Stimulated activated CD4-positive, alpha-beta T cell treated with anti-CD3 and anti-CD28 coated beads, TNF-alpha, amount 100 ng/mL, for 4 hours (primary cell): ENCODE measurements at regions not wholly inside any gene's neighbourhood (a gene's known extent, or its start where the extent isn't known, plus 50 kb on each side); places are given as distances from the start of the nearest gene placed in this dataset.
"Not testable (repeated sequence)": the region's sequence is repeated elsewhere in the genome, so short reads cannot be mapped to it uniquely, and the experiment has no call there.

Experiments used
- DNase-seq, 3 experiments: peaks; one replicate each; pipeline ENCODE4 v3.0.0-alpha.2; 2020; ENCODE audit warnings: low read depth in 3 of 3

DNA sequence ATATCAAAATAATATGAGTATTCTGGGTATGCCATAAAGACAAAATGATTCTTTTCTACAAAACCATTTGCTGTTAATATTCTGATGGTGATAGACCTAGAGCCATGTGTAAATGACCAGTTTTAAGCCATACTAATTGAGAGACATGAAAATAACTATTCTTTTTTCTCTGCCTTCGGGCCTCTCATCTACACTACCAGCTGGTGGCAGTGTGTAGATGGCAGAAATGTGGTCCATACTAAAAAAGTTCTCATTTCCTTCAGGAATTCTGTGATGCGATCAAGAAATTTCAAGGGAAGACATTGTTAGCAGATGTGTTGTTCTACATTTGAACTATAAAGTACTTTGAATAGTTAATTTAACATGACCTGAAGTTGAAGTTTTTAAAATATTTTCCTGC is 485.2 kb downstream of the TRIB2 start:
- no peak for DNase-seq

DNA sequence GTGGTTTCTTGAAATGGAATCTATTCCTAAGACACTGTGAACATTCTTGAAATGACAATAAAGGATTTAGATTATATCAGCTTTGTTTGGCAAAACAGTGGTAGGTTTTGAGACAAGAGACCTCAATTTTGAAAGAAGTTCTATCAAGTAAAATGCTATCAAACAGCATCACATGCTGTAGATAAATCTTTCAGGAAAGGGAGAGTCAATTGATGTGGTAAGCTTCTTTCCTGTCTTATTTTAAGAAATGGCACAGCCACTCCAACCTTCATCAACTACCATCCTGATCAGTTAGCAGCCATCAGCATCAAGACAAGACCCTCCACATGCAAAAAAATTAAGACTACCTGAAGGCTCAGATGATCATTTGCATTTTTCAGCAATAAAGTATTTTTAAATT is 495.4 kb downstream of the TRIB2 start:
- DNase-seq, result no peak

DNA sequence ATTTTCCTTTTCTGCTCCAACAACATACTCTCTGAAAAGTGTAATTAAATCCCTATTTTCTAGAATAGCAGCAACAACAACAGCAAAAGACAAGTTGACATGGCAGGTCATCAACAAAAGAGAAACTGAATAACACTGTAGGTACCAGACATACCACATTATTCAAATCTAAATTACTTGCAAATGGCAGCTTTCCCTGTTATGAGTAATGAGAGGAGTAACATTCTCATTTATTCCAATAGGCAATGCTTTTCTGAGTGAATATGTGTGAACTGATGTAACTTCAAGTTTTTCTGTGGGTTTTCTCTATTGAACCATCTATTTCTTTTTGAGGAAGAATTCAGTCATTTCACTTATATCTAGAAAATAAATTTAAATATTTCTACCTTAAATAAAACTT is 501.5 kb downstream of the TRIB2 start:
- DNase-seq, result no peak

DNA sequence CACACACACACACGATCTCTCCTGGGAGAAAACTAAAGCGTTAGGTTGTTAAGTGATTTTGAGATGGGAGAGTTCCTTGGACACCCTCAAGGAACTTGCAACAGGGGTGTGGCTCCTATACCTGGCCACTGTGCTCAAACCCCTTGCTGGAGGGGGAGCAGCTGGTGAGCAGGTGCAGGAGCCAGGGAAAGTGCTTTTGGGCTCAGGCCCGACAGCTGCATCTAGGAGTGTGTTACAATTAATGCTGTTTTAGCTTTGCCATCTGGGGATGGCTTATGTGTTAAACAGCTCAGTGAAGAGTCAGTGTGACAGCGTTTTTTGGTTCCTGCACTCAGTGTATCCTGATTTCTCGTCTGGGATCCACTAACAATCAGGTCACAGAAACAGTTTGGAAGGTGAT is 510.8 kb downstream of the TRIB2 start:
- DNase-seq, result no peak

DNA sequence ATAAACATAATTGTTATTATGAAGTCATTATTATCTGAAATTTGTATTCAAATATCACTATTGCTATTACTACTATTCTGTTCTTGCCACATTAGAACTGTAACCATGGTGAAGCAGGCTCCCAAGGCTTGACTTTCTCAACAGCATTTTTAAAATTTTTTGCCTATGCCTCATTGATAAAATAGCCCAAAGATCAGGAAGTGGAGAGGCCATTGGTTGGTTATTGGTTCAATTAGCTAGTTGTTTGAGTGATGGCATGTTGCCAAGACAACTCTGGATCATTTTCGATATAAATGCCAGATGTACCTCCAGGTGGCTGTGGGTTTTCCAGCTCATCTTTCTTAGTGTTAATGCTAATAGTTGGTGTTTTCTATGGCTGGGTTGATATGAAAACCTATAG is 513.5 kb downstream of the TRIB2 start:
- no peak for DNase-seq

DNA sequence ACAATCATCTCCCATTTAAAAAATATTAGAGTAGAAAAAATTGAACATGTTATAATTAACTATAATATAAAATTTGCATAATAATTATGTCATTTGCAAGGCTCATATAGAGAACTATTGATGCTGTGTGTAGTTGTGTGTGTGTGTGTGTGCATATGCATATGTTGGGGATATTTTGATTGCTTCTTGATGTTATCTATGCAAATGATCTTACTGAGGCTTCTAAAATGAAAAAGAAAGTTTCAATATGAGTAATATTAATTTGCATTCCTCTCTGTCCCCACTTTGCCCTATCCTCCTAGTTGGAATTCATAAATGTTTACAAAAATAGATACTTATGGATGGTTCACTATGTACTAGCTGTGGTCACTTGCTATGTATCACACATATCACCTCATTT is 523.3 kb downstream of the TRIB2 start:
- no peak for DNase-seq

DNA sequence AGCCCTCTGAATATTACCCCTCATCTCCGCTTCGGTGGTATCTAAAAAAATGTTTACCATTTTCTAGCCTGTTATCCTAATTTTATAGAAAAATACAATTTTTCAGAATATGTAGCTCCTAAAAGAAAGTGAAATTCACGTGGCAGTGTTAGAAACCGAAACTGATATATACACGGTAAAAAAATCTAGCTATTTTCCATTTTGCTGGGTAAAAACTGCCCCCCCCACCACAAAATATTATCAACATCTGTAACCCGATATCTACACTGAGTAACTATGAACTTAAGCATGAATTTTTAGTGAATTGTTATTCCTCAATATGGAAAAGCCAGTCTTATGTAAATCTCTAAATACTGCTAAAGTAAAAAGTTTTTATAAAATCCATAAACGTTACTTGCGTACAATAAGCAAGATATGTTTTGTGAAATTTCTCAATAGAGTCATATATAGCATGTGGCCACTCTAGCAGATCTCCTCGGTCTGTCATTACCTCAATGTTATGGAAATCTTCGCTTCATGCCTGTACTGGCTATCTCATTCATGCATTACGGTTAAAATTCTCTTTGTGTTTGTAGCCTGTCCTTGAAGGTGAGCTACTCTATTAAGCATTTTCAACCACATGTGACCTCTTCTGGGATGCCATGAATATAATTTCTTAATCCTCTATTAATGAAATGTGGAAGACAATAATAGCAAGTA is 524.2 kb downstream of the TRIB2 start:
- DNase-seq, result no peak

DNA sequence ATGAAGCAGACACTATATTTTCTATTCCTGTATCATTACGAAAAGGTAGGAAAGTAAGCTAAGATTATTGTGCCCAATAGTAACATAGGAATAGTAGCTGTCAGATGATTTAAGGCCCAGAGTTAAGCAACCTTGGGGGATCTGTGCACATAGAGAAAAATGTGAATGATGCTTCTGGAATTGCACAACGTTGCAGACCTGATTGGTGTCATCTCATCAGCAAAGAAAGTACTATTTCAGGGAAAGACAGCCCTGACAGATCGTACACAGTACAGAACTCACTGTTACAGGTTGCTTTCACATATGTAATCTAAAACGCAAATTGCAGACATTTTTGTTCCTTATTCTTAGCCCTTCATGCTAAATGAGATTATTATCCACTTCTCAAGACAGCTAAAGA is 535.9 kb downstream of the TRIB2 start:
- DNase-seq, result no peak

DNA sequence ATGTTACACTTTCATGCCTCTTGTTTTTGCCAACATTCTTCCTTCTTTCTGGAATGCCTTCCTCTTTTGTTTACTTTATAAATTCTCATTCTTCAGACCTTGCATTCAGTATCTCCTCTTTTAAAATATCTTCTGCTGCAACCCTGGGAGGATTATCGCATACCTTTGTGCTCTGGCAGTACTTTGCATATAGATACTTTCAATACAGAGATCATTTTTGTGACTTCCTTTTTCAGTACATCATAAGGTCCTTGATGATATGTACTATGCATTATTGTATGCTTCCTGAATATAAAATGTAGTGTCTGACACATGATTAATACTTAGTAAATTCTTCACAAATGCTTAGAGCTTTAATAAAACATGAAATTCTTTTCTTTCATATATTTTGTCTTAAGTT is 538.7 kb downstream of the TRIB2 start:
- no peak for DNase-seq

DNA sequence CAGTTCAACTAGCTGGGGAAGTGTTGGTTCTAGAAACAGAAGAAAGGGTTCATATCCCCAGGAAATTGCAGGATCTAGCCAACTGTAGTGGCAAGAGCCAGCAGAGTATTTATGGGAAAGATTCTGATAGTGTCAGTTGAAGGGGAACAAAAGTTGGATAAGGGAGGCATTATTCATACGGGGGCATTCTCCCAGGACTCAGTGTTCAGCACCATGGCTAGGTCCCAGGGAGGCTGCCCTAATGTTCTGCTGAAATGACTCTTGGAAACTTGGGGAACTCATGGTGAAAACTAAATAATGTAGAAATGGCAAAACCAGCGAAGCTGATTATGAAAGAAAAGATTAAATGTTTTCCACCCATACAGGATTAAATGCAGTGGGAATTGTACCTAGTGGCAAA is 543.7 kb downstream of the TRIB2 start:
- DNase-seq, result no peak

DNA sequence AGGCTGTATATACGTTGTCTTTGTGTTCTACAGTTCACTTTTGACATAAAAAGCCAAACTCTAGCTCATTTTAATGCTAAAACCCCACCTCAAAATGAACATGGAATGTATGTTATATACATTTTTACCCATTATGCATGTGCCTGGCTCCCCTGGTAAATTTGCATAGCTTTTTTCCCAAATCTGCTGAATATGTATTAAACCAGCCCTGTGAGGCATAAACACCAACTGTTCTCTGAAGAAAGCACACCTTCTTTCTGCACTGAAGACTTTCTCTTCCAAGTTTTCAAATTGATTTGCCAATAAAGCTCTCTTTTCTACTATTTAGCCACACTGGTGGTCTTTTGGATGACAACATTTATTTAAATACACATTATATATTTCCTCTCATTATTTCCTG is 549.4 kb downstream of the TRIB2 start:
- DNase-seq, result no peak

DNA sequence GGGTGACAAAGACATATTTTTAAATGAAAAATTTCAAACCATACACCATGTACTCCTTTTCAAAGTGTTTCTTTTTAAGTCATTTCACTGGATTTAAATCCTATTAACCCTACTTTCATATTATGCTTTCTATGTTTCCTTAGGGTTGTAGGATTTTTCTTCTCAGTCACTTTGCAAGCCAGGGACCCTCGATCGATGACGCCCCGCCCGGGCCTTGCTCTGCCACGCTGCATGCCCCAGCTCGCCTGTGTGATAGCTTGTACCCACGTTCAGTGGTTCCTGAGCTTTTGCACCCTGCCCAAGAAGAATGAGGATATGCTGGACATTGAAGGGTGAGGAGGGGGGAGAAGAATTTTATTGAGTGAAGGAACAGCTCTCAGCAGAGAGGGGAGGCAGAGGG is 568.0 kb downstream of the TRIB2 start:
- no peak for DNase-seq

DNA sequence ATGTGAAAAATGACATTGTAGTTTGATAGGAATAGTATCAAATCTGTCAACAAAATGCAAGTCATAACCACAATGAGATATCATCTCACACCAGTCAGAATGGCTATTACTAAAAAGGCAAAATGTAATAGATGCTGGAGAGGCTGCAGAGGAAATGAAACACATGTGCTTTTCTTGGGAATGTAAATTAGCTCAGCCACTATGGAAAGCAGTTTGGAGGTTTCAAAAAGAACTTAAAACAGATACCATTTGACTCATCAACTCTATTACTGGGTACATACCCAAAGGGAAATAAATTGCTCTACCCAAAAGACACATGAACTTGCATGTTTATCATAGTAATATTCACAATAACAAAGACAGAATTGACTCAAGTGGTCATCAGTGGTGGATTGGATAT is 572.6 kb downstream of the TRIB2 start:
- no peak for DNase-seq

DNA sequence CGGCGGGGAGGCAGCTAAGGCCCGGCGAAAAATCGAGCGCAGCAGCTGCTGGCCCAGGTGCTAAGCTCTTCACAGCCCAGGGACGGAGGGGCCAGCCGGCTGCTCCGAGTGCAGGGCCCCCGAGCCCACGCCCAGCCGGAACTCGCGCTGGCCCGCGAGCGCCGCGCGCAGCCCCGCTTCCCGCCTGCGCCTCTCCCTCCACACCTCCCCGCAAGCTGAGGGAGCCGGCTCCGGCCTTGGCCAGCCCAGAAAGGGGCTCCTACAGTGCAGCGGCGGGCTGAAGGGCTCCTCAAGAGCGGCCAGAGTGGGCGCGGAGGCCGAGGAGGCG is 591.7 kb downstream of the TRIB2 start:
- DNase-seq, result not testable (repeated sequence)

DNA sequence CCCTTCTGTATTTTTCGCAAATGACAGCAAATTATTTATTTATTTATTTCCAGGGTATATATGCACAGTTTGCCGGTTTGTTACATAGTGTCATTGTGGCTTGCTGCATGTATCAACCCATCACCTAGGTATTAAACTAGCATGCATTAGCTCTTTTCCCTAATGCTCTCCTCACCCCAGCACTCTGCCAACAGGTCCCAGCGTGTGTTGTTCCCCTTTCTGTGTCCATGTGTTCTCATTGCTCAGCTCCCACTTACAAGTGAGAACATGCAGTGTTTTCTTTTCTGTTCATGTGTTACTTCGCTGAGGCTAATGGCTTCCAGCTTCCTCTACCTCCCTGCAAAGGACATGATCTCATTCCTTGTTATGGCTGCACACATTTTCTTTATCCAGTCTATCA is 592.3 kb downstream of the TRIB2 start:
- no peak for DNase-seq

DNA sequence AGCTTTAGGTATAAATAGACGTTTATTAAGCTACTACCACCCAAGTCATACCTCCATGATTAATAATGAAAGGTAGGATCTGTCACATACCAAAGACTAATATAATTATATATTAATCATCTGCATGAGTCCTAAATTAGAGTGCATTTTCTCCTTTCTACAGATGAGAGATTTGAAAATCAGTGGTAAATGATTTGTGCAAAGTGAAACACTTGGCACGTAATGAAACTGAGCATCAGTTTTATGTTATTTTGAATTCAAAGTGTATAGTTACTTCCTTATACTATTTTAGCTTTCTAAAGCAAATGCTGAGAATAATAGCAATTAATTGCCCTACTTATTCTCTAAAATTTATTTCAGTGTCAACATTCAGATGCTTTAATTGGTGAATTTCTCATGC is 615.3 kb downstream of the TRIB2 start:
- no peak for DNase-seq

DNA sequence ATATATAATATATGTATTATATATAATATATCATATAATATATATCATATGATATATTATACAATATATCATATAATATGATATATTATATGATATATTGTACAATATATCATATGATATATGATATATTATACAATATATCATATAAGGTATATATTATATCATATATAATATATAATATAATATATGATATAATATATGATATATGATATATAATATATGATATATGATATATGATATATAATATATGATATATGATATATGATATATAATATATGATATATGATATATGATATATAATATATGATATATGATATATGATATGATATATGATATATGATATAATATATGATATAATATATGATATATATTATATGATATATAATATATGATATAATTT is 617.3 kb downstream of the TRIB2 start:
- not testable (repeated sequence) for DNase-seq

DNA sequence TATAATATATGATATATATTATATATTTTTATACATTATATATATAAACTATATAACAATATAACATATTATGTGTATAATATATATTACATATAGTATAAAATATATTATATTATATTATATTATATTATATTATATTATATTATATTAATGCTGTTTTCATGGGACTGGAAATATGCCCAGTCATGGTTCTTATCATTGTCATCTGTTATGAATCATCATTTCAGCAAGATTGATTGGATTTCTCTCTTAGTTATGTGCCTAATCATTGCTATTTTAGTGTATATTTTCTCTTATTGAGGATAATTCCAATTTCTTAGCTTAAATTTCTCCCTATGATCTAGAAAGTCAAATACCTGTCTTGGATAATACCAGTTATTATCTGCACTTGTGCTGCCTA is 617.8 kb downstream of the TRIB2 start:
- DNase-seq, result no peak

DNA sequence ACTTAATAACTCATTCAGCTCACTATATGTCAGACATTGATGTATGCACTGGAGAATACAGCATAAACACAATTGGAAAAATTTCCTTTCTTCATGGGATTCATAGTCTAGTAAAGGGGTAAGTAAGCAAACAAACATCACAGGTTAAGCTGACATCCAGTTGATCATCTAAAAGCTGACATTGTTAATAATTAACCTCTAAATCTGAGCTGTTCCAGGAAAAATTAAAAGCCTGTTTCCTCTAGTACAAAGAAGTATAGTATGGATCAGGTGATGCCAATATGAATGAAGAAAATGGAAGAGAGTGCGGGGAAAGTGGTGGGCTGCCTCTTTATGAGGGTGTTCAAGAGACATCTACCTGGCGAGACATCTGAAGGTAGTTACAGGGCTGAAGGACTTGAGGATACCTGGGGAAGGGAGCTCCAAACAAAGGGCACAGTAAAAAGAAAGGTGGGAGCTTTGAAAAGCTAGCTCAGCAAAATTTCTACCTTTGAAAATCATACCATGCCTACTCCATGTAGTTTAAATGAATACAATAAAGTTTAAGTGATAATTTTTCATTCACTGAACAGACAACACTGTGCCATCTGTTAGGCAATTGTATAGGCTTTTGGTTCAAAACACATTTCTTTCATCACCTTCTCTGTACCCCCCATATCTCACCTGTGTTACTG is 619.3 kb downstream of the TRIB2 start:
- DNase-seq, result no peak

DNA sequence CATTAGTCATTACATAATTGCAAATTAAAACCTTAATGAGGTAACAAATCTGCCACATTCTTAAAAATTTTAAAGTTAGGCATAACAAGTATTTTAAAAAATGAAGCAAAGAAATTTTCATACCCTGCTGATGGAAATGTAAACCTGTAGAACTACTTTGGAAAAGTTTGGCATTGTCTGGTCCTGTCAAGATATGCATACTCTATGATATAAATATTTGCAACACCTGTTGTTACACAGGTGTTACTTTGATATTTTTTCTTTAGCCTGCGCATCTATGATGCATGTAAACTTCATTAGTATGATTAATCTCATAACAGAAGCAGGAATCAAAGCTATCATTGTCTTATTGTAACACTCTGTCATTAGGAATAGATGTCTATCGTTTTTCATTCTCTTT is 634.3 kb downstream of the TRIB2 start:
- no peak for DNase-seq

DNA sequence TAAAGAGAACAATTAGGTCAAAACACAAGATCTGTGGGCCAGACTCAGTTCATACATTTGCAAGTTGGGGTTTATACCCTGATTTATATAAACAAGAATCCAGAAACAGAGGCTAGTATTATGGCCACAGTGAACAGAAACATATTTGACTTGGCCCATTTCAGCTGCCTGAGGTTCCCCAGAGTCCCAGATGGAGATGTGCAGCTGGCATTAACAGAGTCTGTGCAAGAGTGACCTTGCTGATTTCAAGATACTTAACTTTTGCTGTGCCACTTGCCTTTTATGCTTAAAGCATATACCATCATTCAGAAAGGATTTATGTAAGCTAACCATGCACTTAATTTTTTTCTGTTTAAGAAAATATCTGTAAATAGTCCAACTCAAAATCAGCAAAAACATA is 636.3 kb downstream of the TRIB2 start:
- DNase-seq, result no peak

DNA sequence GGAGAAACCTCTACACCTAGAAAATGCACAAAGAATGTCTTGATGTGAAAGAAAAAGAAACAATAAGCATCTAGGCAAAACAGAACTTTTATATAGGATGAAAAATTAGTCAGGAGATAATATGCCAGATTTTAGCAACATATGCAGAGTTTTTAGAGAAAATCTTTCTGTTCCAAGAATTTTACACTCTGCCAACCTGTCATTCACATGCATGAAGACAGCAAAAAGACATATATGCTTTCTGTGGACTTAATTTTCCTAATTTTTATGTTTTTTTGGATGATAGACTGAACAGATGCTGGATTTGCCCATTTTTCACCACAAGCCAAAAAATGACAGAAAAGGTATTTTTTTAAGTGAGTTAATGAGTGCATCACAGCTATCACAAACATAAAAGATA is 637.3 kb downstream of the TRIB2 start:
- DNase-seq, result no peak

DNA sequence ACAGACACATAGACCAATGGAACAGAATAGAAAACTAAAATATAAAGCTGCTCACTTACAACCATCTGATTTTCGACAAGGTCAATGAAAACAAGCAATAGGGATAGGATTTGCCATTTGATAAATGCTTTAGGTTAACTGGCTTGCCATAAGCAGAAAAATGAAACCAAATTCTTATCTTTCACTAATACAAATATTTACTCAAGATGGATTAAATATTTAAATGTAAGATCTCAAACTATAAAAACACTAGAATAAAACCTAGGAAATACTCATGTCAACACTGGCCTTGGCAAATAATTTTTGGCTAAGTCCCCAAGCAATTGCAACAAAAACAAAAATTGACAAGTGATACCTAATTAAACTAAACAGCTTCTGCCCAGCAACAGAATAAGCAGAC is 665.2 kb downstream of the TRIB2 start:
- not testable (repeated sequence) for DNase-seq

DNA sequence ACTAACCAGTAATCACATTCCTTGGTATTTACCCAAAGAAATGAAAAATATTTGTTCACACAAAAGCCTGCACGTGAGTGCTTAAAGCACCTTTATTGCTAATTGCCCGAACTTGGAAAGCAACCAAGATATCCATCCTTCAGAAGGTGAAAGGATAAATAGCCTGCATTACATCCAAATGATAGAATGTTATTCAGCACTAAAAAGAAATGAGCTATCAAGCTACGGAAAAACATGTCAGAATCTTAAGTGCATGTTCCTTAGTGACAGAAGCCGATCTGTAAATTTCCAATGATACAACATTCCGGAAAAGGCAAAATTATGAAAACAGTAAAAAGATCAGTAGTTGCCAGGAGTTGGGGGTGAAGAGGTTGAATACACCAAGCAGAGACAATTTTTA is 672.4 kb downstream of the TRIB2 start:
- DNase-seq, result not testable (repeated sequence)
